ENCODE measurements at regions not wholly inside any gene's neighbourhood (a gene's known extent, or its start where the extent isn't known, plus 50 kb on each side); places are given as distances from the start of the nearest gene placed in this dataset.

DNA sequence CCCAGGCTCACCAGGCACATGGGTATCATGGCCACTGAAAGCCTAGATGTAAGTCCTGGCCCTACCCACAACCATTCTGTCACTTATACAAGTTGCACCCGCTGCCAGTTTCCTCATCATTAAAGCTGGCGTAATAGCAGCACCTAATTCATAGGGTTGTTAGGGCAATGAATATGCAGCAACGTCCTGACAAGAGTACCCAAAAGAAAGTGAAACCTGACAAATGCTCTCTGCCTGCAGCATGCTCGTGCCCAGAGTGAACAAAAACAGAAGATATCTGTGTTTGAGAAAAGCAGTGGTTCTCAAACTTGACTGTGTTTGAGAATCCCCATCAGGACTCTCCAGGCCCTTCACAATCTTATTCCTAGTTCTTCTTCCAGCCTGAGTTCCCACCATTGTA is 632.4 kb downstream of the SEMA5A start:
- no peak for DNase-seq (ENCODE audit: low read depth)

DNA sequence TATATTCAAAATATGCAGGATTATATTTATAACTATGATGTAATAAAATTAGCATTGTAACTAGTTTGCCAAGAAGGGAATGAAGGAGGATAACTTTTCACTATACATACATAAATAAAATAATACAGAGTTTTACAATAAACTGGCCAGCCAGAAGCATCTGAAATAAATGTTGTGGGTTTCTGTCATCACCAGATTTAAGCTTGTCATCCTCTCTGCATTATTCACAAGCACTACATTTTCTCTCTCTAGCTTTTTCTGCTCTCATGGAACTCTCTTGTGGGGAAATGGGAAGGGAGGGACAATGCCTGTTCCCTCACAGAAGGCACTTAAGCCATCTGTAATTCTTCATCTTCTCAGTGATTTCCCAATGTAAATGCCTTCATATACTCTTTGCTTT is 626.8 kb downstream of the SEMA5A start:
- no peak for DNase-seq (ENCODE audit: low read depth)

DNA sequence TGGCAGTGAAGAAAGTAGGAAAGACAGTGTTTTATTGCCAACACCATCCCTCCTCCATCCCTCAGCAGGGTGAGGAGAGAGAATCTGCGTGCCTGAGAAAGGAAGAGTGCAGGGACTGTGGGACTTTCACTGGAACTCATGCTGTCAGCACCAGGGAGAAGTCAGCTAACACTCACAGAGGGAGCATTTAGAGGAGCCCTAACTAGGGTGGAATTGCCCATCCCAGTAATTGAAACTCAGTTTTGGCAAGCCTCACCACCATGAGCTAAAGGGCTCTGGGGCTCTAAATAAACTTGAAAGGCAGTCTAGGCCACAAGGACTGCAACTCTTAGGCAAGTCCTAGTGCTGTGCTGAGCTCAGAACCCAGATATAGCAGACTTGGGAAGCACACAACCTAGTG is 622.3 kb downstream of the SEMA5A start:
- DNase-seq (ENCODE audit: low read depth), result no peak

DNA sequence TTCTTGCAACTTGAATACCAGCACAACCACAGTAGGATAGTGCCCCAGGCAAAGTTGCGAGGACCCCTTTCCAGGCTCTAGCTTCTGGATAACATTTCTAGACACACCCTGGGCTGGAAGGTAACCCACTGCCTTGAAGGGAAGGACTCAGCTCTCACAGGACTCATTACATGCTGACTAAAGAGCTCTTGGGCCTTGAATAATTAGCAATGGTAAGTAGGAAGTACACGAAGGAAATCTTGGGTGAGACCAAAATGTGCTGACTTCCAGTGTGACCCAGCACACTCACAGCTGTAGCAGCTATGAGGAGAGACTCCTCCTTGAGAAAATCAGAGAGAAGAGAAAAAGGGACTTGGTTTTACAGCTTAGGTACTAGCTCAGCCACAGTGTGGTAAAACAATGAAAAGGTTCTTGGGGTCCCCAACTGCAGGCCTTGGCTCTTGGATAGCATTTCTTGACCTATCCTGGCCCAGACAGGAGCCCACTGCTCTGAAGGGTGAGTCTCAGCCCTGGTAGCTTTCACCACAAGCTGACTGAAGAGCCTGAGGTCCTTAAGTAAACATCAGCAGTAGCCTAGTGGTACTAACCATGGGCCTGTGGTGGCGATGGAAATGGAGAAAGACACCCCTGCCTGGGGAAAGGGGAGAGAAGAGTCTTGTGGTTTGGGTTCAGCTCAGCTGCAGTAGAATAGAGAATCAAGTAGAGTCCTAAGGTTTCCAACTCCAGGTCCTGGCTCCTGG is 621.7 kb downstream of the SEMA5A start:
- no peak for DNase-seq (ENCODE audit: low read depth)

DNA sequence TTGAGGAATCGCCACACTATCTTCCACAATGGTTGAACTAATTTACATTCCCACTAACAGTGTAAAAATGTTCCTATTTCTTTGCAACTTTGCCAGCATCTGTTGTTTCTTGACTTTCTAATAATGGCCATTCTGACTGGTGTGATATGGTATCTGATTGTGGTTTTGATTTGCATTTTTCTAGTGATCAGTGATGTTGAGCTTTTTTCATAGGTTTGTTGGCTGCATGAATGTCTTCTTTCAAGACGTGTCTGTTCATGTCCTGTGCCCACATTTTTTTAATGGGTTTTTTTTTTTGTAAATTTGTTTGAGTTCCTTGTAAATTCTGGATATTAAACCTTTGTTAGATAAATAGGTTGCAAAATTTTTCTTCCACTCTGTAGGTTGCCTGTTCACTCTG is 615.9 kb downstream of the SEMA5A start:
- DNase-seq (ENCODE audit: low read depth), result no peak

DNA sequence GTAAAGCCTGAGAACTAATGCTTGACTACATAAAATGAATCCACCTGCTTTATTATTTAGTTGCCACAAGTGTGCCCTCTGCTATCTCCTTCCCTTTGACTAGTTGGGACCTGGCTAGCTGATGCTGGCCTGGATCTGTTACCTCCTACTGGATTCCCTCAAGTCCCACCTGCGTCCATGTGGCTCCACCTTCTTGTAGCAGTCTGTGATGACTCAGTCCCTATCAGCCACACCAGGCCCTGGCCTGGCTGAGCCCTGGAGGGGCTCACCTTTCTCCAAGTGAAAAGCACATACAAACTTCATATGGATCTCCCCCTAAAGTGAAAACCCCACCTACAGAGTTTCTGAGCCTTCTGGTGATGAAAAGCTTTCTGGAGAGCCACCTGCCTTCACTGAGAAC is 611.4 kb downstream of the SEMA5A start:
- no peak for DNase-seq (ENCODE audit: low read depth)

DNA sequence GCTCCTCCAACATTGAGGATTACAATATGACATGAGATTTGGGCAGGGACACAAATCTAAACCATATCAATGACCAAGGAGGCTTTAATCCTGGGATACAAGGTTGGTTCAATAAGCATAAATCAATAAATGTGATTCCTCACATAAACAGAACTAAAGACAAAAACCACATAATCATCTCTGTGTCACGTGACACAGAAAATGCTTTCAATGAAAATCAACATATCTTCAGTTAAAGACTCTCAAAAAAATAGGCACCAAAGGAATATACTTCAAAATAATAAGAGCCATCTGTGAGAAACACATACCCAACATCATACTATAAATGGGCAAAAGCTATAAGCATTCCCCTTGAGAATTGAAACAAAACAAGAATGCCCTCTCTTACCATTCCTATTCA is 604.9 kb downstream of the SEMA5A start:
- DNase-seq (ENCODE audit: low read depth), result no peak

DNA sequence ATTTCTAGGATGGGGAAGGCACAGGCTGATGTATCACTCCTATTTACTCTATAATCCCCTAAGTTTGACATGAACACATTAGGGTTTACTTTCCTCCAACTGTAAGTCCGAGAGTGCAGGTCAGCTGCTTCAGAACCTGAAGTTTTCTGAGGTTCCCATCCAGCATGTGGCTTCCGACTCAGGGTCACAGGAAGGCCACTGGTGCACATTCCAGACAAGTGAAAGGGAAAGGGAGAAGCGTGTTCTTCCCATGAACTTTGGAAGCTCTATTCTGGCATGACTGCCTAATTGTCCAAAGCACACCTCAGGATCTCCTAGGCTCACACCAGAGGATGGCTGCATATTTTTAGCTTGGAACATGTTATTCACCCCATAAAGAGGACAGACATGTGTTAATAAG is 602.6 kb downstream of the SEMA5A start:
- peak; percentile 70 for DNase-seq (ENCODE audit: low read depth)

DNA sequence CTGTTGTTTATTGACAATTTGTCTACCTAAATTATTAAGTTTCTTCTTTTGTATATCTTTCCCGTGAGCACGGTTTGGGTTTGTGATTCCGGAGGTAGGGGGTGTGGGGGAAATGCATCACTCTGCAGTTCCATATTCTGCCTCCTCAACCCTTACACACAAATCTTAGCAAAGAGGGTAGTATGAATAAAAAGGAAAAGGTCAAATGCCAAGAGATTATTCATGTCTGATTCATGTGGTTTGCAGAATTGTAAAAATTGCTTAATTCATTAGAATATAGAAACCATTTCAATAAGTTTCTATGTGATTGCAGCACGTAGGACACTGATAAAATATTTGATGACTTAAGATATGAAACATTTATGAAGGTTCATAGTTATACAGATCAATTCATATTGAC is 601.9 kb downstream of the SEMA5A start:
- DNase-seq (ENCODE audit: low read depth), result no peak

DNA sequence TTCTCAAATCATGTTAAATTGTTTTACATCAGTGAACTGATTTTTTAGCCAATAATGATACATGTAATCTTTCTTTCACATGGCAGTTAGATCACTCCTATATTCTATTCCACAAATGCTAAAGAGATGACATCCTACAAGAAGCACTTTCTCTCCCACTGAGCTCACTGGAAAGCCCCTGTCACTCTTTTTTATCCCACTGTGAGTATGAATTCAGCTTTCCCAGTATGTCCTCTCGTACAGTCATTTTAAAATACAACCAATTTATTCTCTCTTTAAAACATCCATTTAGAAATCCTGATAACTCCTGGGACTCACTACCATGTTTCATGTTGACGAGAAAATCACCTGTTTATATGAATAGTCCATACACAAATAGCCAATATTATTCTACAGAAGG is 599.9 kb downstream of the SEMA5A start:
- no peak for DNase-seq (ENCODE audit: low read depth)

DNA sequence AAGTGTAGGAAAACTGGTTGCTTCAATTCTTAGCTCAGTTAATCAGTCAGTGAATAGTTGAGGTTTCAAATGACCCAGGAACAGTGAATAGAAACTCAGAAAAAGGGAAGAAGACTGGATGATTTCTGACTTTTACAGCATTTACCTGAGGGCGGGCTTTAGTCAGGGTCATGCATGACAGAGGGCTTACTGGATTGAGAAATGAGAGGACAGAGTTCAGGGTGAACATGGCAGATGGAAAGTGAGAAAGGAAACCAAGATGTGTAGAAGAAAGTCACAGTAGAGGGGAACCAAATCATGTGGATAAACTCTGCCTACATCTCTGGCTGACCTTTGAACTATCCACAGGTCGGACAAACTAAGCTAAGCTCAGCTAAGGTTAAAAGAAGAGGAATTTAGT is 596.0 kb downstream of the SEMA5A start:
- no peak for DNase-seq (ENCODE audit: low read depth)

DNA sequence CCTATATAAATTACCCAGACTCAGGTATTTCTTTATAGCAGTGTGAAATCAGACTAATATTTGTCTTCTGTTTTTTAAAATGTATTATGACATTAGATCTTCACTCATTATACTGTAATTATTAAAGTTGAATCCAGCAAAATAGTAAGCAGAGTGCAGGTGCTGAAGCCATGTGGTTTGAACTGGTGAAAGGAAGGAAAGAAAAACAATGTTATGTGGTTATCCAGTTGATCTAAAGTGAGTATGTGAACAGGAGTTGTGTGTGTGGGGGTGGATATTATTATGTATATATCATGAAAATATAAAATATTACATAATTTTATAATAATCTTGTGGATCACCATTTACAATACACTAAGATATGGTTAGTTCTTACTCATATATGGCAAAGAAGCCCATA is 593.7 kb downstream of the SEMA5A start:
- no peak for DNase-seq (ENCODE audit: low read depth)

DNA sequence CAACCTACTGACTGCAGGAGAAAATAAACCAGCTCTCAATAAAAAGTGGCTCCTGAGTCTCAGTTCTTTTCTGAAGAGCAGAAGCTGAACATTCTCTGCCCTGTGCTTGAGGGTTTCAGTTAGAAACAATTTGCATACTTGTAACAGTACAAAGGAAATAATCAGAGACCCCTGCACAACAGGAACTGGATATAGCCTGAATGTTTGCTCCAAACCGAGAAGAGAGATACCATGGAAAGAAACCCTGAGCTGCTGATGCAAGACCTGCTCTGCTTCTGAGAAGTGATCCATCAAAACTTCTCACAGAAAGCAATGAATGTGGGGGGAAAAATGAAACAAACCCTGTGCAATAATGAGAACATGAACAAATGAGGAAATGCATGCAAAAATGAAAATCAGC is 592.9 kb downstream of the SEMA5A start:
- DNase-seq (ENCODE audit: low read depth), result no peak

DNA sequence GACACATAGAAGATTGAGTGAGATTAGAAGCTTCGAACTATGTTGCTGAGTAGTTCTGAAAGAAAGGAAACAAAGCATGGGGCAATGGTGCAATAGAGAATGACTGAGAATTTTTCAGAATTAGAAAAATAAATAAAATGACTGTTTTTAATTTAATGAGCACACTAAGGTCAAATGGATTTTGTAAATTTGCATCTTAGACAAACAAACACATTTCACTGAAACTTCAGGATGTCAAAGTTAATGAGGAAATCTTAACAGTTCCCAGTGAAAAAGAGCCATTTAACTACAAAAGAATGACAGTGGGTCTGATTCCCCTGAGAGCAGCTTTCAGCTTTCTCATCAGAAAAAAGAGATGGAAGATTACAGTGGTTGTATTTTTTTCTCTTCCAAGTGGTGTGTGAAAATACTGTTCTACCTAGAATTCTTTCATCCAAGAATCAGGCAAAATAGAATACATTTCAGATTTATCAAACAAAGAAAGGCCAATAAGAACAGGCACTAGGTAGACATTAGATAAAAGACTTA is 591.9 kb downstream of the SEMA5A start:
- DNase-seq (ENCODE audit: low read depth), result no peak

DNA sequence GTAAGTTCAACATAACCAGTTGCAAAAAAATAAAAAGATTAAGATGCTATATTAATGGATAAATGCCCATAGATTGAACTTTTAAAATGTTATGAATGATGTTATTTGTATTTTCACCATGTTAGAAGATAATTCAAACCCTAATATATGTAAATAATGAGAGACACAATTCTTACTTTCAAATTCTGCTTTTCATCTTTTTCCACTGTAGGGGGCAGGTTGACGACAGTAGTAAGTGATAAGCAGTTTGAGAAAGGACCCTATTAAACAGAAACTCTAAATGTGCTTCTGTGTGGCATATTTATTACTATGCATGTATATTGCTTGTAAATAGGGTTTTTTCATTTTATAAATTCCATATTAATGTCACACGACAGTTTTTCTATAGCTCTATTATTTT is 591.1 kb downstream of the SEMA5A start:
- no peak for DNase-seq (ENCODE audit: low read depth)

DNA sequence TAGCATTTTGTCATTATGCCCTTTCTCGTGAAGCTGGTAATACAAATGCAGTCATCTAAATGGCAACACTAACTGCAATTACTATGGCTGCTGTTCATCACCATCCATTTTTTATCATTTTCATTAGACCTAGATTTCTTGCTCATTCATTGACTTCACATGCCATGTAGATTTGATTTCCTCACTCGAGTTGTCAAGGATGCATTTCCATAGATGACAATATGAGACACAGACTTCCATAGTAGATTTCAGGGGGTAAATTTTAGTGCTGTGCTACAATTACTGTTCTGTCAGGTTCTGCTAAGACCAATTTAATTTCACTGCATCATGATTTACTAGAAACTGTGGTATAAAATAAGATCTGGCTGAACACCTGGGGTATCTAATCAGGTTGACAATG is 589.2 kb downstream of the SEMA5A start:
- DNase-seq (ENCODE audit: low read depth), result no peak

DNA sequence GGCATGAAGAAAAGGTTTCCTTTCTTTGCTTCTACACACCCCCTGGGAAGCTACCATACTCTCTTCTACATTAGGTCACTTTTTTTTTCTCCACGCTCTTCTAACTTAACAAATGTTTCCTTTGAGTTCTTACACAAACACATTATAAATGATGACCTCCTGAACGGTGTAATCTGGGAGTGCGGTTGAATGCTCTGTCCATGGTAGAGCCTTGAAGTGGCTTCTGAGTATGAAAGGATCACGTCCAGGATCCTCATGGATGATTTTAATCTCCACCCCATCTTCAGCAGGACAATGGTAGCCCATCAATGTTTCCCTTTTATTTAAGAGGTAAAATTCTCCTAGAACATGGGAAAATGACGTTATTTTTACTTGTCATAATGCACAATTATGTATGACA is 587.3 kb downstream of the SEMA5A start:
- DNase-seq (ENCODE audit: low read depth), result no peak

DNA sequence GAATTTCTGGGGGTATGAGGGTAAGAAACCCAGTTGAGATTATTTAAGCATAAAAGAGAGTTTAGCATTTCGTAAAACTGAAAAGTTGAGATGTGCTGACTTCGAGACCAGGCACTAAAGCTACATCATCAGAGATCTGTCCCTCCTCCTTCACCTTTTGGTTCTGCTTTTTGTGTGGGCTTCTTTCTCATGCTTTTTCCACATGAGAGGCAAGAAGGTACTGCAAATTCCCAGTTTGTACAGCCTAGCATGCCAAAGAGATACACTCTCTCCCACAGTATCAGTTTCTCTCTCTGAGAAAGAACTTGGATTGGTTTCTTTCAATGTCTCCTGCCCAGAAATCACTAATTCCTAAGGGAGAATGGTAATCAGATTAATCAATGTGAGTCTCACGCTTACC is 584.7 kb downstream of the SEMA5A start:
- DNase-seq (ENCODE audit: low read depth), result no peak

DNA sequence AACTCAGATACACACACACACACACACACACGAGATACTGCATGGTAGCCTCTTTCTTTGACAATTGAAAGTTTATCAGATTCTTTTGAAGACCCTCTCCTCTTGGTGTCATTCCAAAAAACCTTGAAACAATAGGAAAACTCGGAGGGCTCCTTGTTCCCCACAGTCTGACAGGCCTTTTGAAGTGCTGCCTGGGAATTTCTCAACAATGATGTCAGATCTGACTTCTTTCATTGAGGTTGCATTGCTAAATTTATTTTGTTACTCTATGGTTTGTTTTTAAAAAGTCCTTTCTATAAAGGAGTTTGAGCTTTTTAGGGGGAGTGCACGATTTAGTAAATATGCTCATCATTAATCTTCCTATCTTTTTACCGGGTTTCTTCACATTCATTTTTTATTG is 583.9 kb downstream of the SEMA5A start:
- DNase-seq (ENCODE audit: low read depth), result no peak

DNA sequence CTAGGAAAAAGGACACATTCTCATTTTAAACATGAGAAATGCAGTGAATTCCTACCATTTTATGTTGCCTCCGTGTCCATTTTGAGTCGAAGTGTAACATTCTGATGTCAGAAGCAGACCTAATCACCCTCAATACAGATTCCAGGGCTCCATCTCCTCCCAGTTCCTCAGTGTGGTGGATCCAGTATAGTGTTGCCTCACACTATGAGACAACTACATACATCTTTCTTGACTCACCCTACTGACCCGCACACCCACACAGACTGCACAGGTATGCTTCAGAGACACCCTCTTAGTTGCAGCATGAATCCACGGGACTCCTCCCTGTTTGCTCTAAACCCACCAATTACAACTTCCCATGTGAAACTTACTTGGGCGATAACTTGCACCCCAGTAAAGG is 564.9 kb downstream of the SEMA5A start:
- DNase-seq (ENCODE audit: low read depth), result no peak

DNA sequence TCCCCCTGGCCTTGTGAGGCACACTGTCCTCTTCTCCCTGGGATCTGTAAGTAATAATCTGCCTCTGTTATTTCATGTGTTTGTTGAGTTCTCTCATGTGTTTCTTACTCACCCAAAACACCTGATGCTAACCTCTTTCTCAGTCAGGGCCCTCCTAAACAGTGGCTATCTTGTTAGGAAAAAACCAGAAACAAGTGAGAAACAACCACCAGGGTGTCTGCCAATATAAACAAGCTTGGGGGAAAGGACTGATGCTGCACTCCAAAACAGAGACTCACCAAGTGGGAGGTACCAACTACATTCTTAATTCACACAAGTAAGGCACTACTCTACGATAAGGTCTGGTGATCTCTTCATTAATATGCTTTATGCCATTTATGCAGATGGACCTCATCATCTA is 564.4 kb downstream of the SEMA5A start:
- no peak for DNase-seq (ENCODE audit: low read depth)

DNA sequence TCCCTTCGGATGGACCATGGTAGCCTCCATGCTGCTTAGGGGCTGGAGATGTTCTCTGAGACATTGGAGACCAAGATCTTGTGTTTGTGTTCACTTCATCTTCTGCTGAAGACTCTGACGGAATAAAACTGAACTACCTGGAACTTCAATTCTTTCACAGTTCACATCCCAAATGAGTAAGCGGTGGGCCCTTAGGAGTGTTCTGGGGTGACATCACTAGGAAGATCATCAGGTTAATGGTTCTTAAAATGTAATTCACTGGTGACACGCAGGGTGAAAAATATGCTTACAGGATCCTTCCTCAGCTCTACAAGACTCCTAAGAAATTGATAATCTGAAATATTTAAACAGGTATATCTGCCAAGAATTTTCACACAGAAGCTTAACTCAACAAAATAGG is 561.5 kb downstream of the SEMA5A start:
- DNase-seq (ENCODE audit: low read depth), result no peak

Data from non-pigmented ciliary epithelial cell (primary cell).